HepG2 (cell line): ENCODE measurements at regions not wholly inside any gene's neighbourhood (a gene's known extent, or its start where the extent isn't known, plus 50 kb on each side); places are given as distances from the start of the nearest gene placed in this dataset.

Experiments used
- ATAC-seq: fragments of 200-7000 bp; cut with Tn5 transposase; 3 replicates; pipeline ENCODE4 v1.9.1; 2020; ENCODE audit warnings: mild to moderate bottlenecking, moderate library complexity
- BruUV-seq: library from RNA; stranded (reverse); fragments of 400-500 nt; replicated peaks from 2 replicates; lab custom pipeline; 2021; lab: Mats Ljungman, UMichigan
- CTCF ChIA-PET: fragments of 300-600 bp; formaldehyde crosslinking; extraction: SDS; loops from one replicate; lab custom pipeline; 2021; ENCODE audit warnings: low total read pairs, inconsistent platforms, low intra/inter-chr PET ratio; lab: Yijun Ruan, JAX
- POLR2A ChIA-PET: fragments of 350-600 bp; sonication (Branson Sonifier 250); formaldehyde crosslinking; loops from one replicate; lab custom pipeline; 2020; ENCODE audit warnings: antibody characterized with exemption, inconsistent platforms; lab: Yijun Ruan, JAX
- DNase-seq: peaks from one replicate; pipeline ENCODE4 v3.0.0-alpha.2; 2015; ENCODE audit warnings: low spot score
- FAIRE-seq: peaks from 3 replicates; lab custom pipeline; 2011; peaks lifted over from hg19 to GRCh38; lab: Jason Lieb, UNC
- H2AFZ ChIP-seq: one replicate; pipeline ENCODE4 v1.6.1; 2011; ENCODE audit warnings: low read length, inconsistent platforms
- H3K27ac ChIP-seq: fragments of 300-600 bp; 3 replicates; pipeline ENCODE4 v1.8.0; 2011; ENCODE audit warnings: mixed run types, mild to moderate bottlenecking, mixed read lengths, low read length, inconsistent platforms; ENCODE audit not compliant: insufficient read depth; ENCODE audit errors: extremely low read length
- H3K27me3 ChIP-seq, 2 experiments: fragments of 200-600 bp in 1 of 2; 2 replicates in 1 of 2; 3 replicates in 1 of 2; pipeline versions ENCODE4 v1.6.0 to v1.8.0; 2011; ENCODE audit warnings: low read length in 2 of 2, mild to moderate bottlenecking in 2 of 2, moderate library complexity in 2 of 2, inconsistent platforms in 1 of 2; ENCODE audit not compliant: insufficient read depth in 2 of 2, control insufficient read depth in 1 of 2
- H3K36me3 ChIP-seq, 2 experiments: fragments of 200-600 bp in 1 of 2; replicated peaks in 1 of 2; 2 replicates in 1 of 2; 3 replicates in 1 of 2; pipeline versions ENCODE4 v1.5.1 to v1.8.0; 2011; ENCODE audit warnings: low read length in 2 of 2, inconsistent platforms in 1 of 2; ENCODE audit not compliant: insufficient read depth in 2 of 2, control insufficient read depth in 1 of 2
- H3K4me1 ChIP-seq: 2 replicates; pipeline ENCODE4 v1.5.1; 2012; ENCODE audit warnings: low read length, inconsistent platforms; ENCODE audit not compliant: insufficient read depth
- H3K4me2 ChIP-seq: 2 replicates; pipeline ENCODE4 v1.6.0; 2011; ENCODE audit warnings: low read depth, low read length, inconsistent platforms
- H3K4me3 ChIP-seq, 3 experiments: fragments of 200-600 bp in 1 of 3; sonication (generic), shearing (Covaris generic) in 1 of 3; replicated peaks in 1 of 3; 2 replicates each; pipeline ENCODE4 v1.5.1; 2011 to 2016; ENCODE audit warnings: low read length in 3 of 3, inconsistent platforms in 2 of 3, low read depth in 2 of 3, mild to moderate bottlenecking in 2 of 3, control low read depth in 1 of 3, mixed read lengths in 1 of 3; ENCODE audit not compliant: insufficient read depth in 1 of 3
- H3K79me2 ChIP-seq: one replicate; pipeline ENCODE4 v1.6.1; 2011; ENCODE audit warnings: low read length, inconsistent platforms; ENCODE audit not compliant: insufficient read depth
- H3K9ac ChIP-seq: 2 replicates; pipeline ENCODE4 v1.6.0; 2011; ENCODE audit warnings: mild to moderate bottlenecking, low read depth, low read length, inconsistent platforms; ENCODE audit not compliant: insufficient read depth
- H3K9me3 ChIP-seq: 2 replicates; pipeline ENCODE4 v1.5.1; 2012; ENCODE audit warnings: mild to moderate bottlenecking, low read length
- H4K20me1 ChIP-seq: 2 replicates; pipeline ENCODE4 v1.6.0; 2011; ENCODE audit warnings: inconsistent platforms, mild to moderate bottlenecking, low read length, moderate library complexity; ENCODE audit not compliant: insufficient read depth
- ARNTL ChIP-seq: sonication (generic); formaldehyde crosslinking; IDR thresholded peaks from 2 replicates; pipeline ENCODE4 v1.4.0; 2020; ENCODE audit warnings: mild to moderate bottlenecking, missing genetic modification reagents
- BHLHE40 ChIP-seq: IDR thresholded peaks from 2 replicates; pipeline ENCODE4 v1.6.1; 2011; ENCODE audit warnings: low read length, improper control_type of control experiment
- FOXA1 ChIP-seq, 2 experiments: fragments of 450-650 bp in 1 of 2; sonication (generic) in 1 of 2; formaldehyde crosslinking in 1 of 2; IDR thresholded peaks; 2 replicates each; pipeline versions ENCODE4 v1.4.0 to v1.6.1; 2016 to 2020; ENCODE audit warnings: missing genetic modification reagents in 1 of 2
- HNRNPH1 ChIP-seq: fragments of 200-400 bp; formaldehyde crosslinking; optimal IDR thresholded peaks from 2 replicates; pipeline ENCODE3; 2017; ENCODE audit warnings: mild to moderate bottlenecking, low read depth, low read length
- KDM3A ChIP-seq: IDR thresholded peaks from 2 replicates; pipeline ENCODE4 v1.6.1; 2018; ENCODE audit warnings: low read depth, missing compliant biosample characterization
- KMT2A ChIP-seq: sonication (generic); formaldehyde crosslinking; IDR thresholded peaks from 2 replicates; pipeline ENCODE4 v1.4.0; 2020; ENCODE audit warnings: missing genetic modification reagents
- MAFF ChIP-seq: IDR thresholded peaks from 2 replicates; pipeline ENCODE4 v1.6.1; 2011; ENCODE audit warnings: low read depth, low read length, improper control_type of control experiment
- SMC3 ChIP-seq: IDR thresholded peaks from 2 replicates; pipeline ENCODE4 v1.6.1; 2011; ENCODE audit warnings: low read length, improper control_type of control experiment
- TGIF2 ChIP-seq: IDR thresholded peaks from 2 replicates; pipeline ENCODE4 v1.6.1; 2016; ENCODE audit warnings: control low read depth, missing compliant biosample characterization
- ZBTB2 ChIP-seq: sonication (generic); formaldehyde crosslinking; IDR thresholded peaks from 2 replicates; pipeline ENCODE4 v1.8.0; 2022; ENCODE audit warnings: low read depth, missing genetic modification reagents
- ZNF10 ChIP-seq: sonication (generic); formaldehyde crosslinking; IDR thresholded peaks from 2 replicates; pipeline ENCODE4 v1.4.0; 2020; ENCODE audit warnings: mild to moderate bottlenecking, low read depth, missing genetic modification reagents, borderline replicate concordance
- ZNF136 ChIP-seq: sonication (generic); formaldehyde crosslinking; IDR thresholded peaks from 2 replicates; pipeline ENCODE4 v1.8.1; 2022; ENCODE audit warnings: low read depth, mild to moderate bottlenecking, moderate library complexity, missing genetic modification reagents
- ZNF143 ChIP-seq: sonication (generic); formaldehyde crosslinking; IDR thresholded peaks from 2 replicates; pipeline ENCODE4 v1.4.0; 2020; ENCODE audit warnings: missing genetic modification reagents
- ZNF510 ChIP-seq: sonication (generic); formaldehyde crosslinking; IDR thresholded peaks from 2 replicates; pipeline ENCODE4 v1.4.0; 2020; ENCODE audit warnings: low read depth, mild to moderate bottlenecking, missing genetic modification reagents
- ZNF577 ChIP-seq: sonication (generic); formaldehyde crosslinking; IDR thresholded peaks from 2 replicates; pipeline ENCODE4 v1.4.0; 2020; ENCODE audit warnings: mild to moderate bottlenecking, low read depth, missing genetic modification reagents, borderline replicate concordance
- ZNF777 ChIP-seq: sonication (generic); formaldehyde crosslinking; IDR thresholded peaks from 2 replicates; pipeline ENCODE4 v1.4.0; 2020; ENCODE audit warnings: missing genetic modification reagents
- WGBS: methylation state at CpG from one replicate; pipeline ENCODE4 v1.1.6; 2017; ENCODE audit warnings: low lambda C conversion rate; 5-methylcytosine and 5-hydroxymethylcytosine counted together
- in situ Hi-C: cut with HindIII; loops from 2 replicates; pipeline ENCODE4 v1.10.0; 2017; ENCODE audit warnings: low pct_unique_long_range_greater_than_20kb; ENCODE audit not compliant: extremely low pct_ligation_motif_present
- intact Hi-C: fragments of 100-400 bp; cut with micrococcal nuclease; formaldehyde crosslinking; loops from one replicate; pipeline ENCODE4 v1.10.0; 2022; ENCODE audit not compliant: unreplicated experiment
- TF ChIP-seq, protein P1 (sequence below): IDR thresholded peaks from 2 replicates; pipeline ENCODE4 v1.6.1; 2016; ENCODE audit warnings: low read depth, borderline replicate concordance

- TF ChIP-seq ZNF136 (CRISPR knock-in tag): no peak
- no peak for TF ChIP-seq ZNF10
- no peak for TF ChIP-seq KDM3A (CRISPR knock-in tag)
- no peak for TF ChIP-seq MAFF
- TF ChIP-seq FOXA1 (IDR thresholded peaks at IDR 0.05): no peak
- TF ChIP-seq FOXA1 (CRISPR knock-in tag; IDR thresholded peaks at IDR 0.05): no peak
- TF ChIP-seq, protein P1, sequence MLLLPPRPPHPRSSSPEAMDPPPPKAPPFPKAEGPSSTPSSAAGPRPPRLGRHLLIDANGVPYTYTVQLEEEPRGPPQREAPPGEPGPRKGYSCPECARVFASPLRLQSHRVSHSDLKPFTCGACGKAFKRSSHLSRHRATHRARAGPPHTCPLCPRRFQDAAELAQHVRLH (CRISPR knock-in tag): no peak
- no peak for TF ChIP-seq HNRNPH1
- TF ChIP-seq ZNF510 (CRISPR knock-in tag): no peak
Measured at GRCh38 chr4:4655011-4655410, 113.2 kb upstream of the STX18 start (continued).

DNA sequence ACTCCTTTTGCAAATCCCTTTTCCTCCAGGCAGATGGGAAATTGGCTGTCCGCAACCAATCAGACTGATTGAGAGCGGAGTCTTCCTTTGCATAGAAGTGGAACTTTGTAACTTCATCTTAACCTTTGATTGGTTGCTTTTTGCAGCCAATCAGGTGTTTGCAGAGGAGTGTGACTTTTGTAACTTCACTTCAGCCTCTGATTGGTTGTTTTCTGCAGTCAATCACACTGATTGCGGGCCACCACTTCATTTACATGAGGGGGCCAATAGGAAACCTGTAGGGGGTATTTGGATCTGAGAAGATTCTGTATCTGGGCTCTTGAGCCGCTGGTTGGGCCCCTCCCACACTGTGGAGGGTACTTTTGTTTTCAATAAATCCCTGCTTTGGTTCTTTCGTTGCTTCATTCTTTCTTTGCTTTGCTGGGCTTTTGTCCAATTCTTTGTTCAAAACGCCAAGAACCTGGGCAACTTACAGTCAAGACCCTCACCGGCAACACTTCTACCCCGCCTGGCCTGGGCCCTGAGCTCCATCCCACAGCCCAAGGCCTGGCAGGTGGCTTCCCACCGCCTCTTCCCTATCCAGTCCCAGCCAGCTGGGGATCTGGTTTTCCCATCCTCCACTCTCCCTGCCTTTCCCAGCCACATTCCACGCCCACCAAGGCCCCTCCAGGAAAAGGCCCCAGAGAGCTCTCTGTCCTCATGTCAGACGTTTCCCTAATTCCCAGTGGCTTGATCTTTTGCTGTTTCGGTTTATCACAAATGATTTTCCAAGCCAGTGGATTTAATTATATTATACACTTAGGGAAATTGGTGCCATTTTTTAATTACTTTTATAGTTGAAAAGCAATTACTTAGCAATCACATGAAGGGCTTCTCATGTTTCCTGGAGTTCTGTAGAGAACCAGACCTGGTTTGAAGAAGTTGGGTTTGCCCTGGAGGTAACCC is 110.2 kb upstream of the STX18 start:
- in situ Hi-C loops: no loop called here
- FAIRE-seq (no peak), DNase-seq (no peak), ATAC-seq (no peak)
- no peak overlapping the region for H2AFZ ChIP-seq
- 94% methylated on average over 12 of the region's 12 CpGs for WGBS
- BruUV-seq: no TSS peak
- intact Hi-C loops: no loop called here
- no peaks in the 10 kb centered on the region for H3K9me3 ChIP-seq
- H4K20me1 ChIP-seq: no peaks in the 10 kb centered on the region
- ChIA-PET CTCF (no interaction called here), POLR2A (no interaction called here)
- no peak overlapping the region for H3K4me3 ChIP-seq
- H3K79me2 ChIP-seq: no peaks in the 10 kb centered on the region
- no peak overlapping the region for H3K4me2 ChIP-seq
- H3K9ac ChIP-seq: no peak overlapping the region
- H3K36me3 ChIP-seq: no peaks in the 10 kb centered on the region; a peak in 1 of 5 replicates
- TF ChIP-seq ZNF143 (CRISPR knock-in tag): no peak
- TF ChIP-seq TGIF2 (CRISPR knock-in tag): no peak
- TF ChIP-seq ZNF577 (CRISPR knock-in tag): no peak
- no peak for TF ChIP-seq SMC3
- no peak for TF ChIP-seq ZBTB2 (CRISPR knock-in tag)
- TF ChIP-seq ZNF777 (CRISPR knock-in tag): no peak
- TF ChIP-seq ARNTL (CRISPR knock-in tag): no peak
- TF ChIP-seq BHLHE40: no peak
- no peak for TF ChIP-seq KMT2A (CRISPR knock-in tag)
- TF ChIP-seq, all 625 proteins: peak for 0
- H3K27me3 ChIP-seq: no peaks in the 10 kb centered on the region
- H3K27ac ChIP-seq: no peak overlapping the region
- no peaks in the 10 kb centered on the region for H3K4me1 ChIP-seq
